ENCODE measurements at regions not wholly inside any gene's neighbourhood (a gene's known extent, or its start where the extent isn't known, plus 50 kb on each side); places are given as distances from the start of the nearest gene placed in this dataset.

DNA sequence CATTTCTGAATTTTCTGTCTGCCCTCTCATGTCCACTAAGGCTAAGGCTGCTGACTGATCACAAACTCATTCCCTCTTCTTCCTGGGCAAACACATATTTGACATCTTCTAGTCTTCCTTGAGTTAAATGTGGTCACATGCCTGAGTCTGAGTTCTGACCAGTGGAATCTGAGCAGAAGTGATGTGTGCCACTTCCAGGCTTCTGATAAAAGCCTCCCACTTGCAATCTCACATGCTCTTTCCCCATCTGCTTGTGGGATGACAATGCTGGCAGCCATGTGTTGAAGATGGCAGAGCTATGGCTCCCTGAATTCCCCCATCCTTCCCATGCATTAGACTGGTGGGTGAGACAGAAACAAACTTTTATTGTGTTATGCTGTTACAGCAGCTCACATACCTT, 149.9 kb upstream of the ZNF648 start:
- no peak overlapping the region for H3K27ac ChIP-seq
- TF ChIP-seq, protein P1, sequence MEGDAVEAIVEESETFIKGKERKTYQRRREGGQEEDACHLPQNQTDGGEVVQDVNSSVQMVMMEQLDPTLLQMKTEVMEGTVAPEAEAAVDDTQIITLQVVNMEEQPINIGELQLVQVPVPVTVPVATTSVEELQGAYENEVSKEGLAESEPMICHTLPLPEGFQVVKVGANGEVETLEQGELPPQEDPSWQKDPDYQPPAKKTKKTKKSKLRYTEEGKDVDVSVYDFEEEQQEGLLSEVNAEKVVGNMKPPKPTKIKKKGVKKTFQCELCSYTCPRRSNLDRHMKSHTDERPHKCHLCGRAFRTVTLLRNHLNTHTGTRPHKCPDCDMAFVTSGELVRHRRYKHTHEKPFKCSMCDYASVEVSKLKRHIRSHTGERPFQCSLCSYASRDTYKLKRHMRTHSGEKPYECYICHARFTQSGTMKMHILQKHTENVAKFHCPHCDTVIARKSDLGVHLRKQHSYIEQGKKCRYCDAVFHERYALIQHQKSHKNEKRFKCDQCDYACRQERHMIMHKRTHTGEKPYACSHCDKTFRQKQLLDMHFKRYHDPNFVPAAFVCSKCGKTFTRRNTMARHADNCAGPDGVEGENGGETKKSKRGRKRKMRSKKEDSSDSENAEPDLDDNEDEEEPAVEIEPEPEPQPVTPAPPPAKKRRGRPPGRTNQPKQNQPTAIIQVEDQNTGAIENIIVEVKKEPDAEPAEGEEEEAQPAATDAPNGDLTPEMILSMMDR (IDR thresholded peaks at IDR 0.05) = no peak
- TF ChIP-seq POLR2A (IDR thresholded peaks at IDR 0.05) = no peak
- H3K36me3 ChIP-seq = no peaks in the 10 kb centered on the region
- H3K4me1 ChIP-seq = peaks cover 0 to 8% (median 0%) of the 10 kb centered on the region in 12 donors
- H3K9me3 ChIP-seq = no peaks in the 10 kb centered on the region
- DNase-seq (no peak), ATAC-seq (no peak)
- H3K4me3 ChIP-seq = no peak overlapping the region
- no peaks in the 10 kb centered on the region for H3K27me3 ChIP-seq
- intact Hi-C loops (cut with DNase I) = no loop called here

DNA sequence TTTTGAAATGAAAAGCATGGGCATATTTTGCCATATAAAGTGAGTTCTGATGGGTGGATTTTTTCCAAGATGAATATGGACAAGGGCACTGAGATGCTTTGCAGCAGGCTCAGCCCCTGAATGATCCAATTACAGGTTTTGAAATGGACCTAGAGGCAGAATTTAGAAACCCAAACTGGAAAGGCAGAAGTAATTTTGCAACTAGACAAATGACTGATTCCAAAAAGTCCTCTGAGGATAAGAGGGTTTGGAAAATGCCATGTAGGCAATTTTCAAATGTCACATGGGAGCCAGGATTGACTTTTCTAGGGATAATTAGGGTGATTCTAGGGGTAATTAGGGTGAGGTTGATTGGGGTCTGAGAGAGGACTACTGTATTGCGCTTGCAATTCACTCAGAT, 148.9 kb upstream of the ZNF648 start:
- Histone ChIP-seq H3K27ac (no peak overlapping the region), H3K9me3 (no peaks in the 10 kb centered on the region), H3K27me3 (no peaks in the 10 kb centered on the region), H3K4me1 (peaks cover 0 to 10% (median 0%) of the 10 kb centered on the region in 12 donors), H3K4me3 (no peak overlapping the region), H3K36me3 (no peaks in the 10 kb centered on the region)
- WGBS, 4 donors = 94 to 98% (median 95%) methylated on average over 1 of the region's 1 CpG
- no peak for ATAC-seq
- TF ChIP-seq, protein P1 (IDR thresholded peaks at IDR 0.05) = no peak
- TF ChIP-seq POLR2A (IDR thresholded peaks at IDR 0.05) = no peak
- intact Hi-C loops (cut with DNase I) = no loop called here
- DNase-seq = no peak

DNA sequence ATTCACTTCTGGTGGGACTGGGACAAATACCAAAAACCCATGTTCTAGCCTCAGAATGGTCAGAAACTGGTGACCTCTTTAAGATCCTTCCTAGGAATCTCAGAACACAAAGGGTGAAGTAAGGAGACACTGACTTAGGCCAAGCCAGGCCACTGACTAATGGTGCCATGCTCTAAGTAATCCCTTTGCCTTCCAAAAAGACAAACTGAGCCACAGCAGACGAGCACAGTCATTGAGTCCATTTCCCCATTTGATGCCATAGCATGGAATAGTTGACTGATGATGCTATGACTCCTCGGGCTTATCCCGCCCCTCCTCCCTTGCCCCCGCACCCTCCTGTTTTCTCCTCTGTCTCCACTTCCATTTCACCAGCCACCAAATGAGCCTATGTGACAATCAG, 145.8 kb upstream of the ZNF648 start:
- ATAC-seq = peak in 2 of 4 donors; percentile 29 to 30
- no peaks in the 10 kb centered on the region for H3K36me3 ChIP-seq

DNA sequence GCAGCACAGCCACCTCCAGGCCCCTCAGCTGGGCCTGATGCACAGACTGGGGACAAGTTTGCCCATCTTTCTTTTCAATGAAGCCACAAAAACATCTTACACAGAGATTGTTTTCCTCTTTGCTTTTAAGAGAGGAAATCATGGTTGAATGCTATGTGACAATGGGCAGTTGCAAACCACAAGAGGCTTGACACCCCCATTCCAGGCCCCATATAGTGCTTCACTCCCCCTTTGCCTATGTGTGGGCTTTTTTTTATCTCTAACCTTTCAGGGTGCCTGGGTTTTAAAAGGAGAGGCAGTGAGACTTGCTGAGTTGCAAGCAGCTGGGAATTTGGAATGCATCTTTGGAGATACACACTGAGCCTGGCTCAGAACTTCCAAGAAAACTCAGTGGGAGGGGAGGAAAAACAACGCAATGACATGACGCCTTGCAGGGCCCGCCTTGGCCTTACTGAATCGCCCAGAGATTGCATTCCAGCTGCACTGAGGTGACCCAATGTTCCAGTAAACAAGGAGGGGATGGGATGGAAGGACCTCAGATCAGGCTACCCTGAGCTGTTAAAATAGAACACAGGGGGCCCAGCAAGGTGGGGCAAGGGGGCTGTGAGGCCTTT, 145.2 kb upstream of the ZNF648 start:
- Histone ChIP-seq H3K4me1 (peaks cover 0 to 10% (median 0%) of the 10 kb centered on the region in 12 donors), H3K9me3 (no peaks in the 10 kb centered on the region), H3K27ac (peak overlapping the region in 11 of 12 donors; percentile 9 to 76 (median 62)), H3K27me3 (no peaks in the 10 kb centered on the region), H3K4me3 (no peak overlapping the region), H3K36me3 (no peaks in the 10 kb centered on the region)
- 67 to 82% (median 70%) methylated on average over 4 of the region's 4 CpGs for WGBS, 4 donors
- intact Hi-C loops (cut with DNase I) = loop anchor here in 1 of 10 donors (5.0 kb wide), 1 partner anchor 96 kb away; no protein-coding TSS in a partner anchor
- ATAC-seq (peak; percentile 91 to 92 (median 91)), DNase-seq (peak; percentile 42 to 73 (median 62))
- TF ChIP-seq POLR2A (IDR thresholded peaks at IDR 0.05) = no peak
- TF ChIP-seq, protein P1 (IDR thresholded peaks at IDR 0.05) = no peak

More for the DNA sequence above, 145.8 kb upstream of the ZNF648 start:
- no peak for DNase-seq
- TF ChIP-seq POLR2A (IDR thresholded peaks at IDR 0.05) = no peak
- TF ChIP-seq, protein P1 (IDR thresholded peaks at IDR 0.05) = no peak
- Histone ChIP-seq H3K27me3 (no peaks in the 10 kb centered on the region), H3K4me3 (no peak overlapping the region), H3K27ac (peak overlapping the region in 8 of 12 donors; percentile 11 to 69 (median 52)), H3K4me1 (peaks cover 0 to 10% (median 0%) of the 10 kb centered on the region in 12 donors), H3K9me3 (no peaks in the 10 kb centered on the region)
- WGBS, 4 donors = 67 to 85% (median 72%) methylated on average over 4 of the region's 4 CpGs
- intact Hi-C loops (cut with DNase I) = loop anchor here in 1 of 10 donors (5.0 kb wide), 1 partner anchor 95 kb away; no protein-coding TSS in a partner anchor

Measured in heart left ventricle (tissue), 16 donors.